Loucy (cell line): ENCODE measurements at regions not wholly inside any gene's neighbourhood (a gene's known extent, or its start where the extent isn't known, plus 50 kb on each side); places are given as distances from the start of the nearest gene placed in this dataset.

Source experiments
- H2AFZ ChIP-seq: fragments of 200-600 bp; sonication (generic); 2 replicates; pipeline ENCODE4 v1.6.0; 2016; ENCODE audit warnings: antibody characterized with exemption, mild to moderate bottlenecking, low read length, moderate library complexity
- H3F3A ChIP-seq: fragments of 200-600 bp; 2 replicates; pipeline ENCODE4 v1.6.0; 2016; ENCODE audit warnings: antibody characterized with exemption, low read depth, mild to moderate bottlenecking
- H3K27me3 ChIP-seq: fragments of 200-600 bp; sonication (generic); 2 replicates; pipeline ENCODE4 v1.6.1; 2014; ENCODE audit warnings: low read length, mild to moderate bottlenecking; ENCODE audit not compliant: insufficient read depth, poor library complexity, severe bottlenecking
- H3K36me3 ChIP-seq: fragments of 200-600 bp; sonication (generic); 2 replicates; pipeline ENCODE4 v1.6.1; 2016; ENCODE audit warnings: low read length; ENCODE audit not compliant: insufficient read depth
- H3K4me1 ChIP-seq: fragments of 200-600 bp; sonication (generic); 2 replicates; pipeline ENCODE4 v1.5.1; 2014; ENCODE audit warnings: low read length, mild to moderate bottlenecking; ENCODE audit not compliant: insufficient read depth, poor library complexity, severe bottlenecking
- H3K4me2 ChIP-seq: fragments of 200-600 bp; sonication (generic); 2 replicates; pipeline ENCODE4 v1.6.0; 2014; ENCODE audit warnings: antibody characterized with exemption, low read length, low read depth, mild to moderate bottlenecking; ENCODE audit not compliant: poor library complexity, severe bottlenecking
- H3K4me3 ChIP-seq: fragments of 200-600 bp; sonication (generic); 2 replicates; pipeline ENCODE4 v1.5.1; 2014; ENCODE audit warnings: low read length, mild to moderate bottlenecking, mixed read lengths; ENCODE audit not compliant: poor library complexity, severe bottlenecking
- H3K79me2 ChIP-seq: fragments of 200-600 bp; sonication (generic); 2 replicates; pipeline ENCODE4 v1.6.1; 2014; ENCODE audit warnings: low read length; ENCODE audit not compliant: insufficient read depth
- H3K9ac ChIP-seq: fragments of 200-600 bp; sonication (generic); 2 replicates; pipeline ENCODE4 v1.6.0; 2014; ENCODE audit warnings: mild to moderate bottlenecking, low read depth, low read length, moderate library complexity; ENCODE audit not compliant: poor library complexity, severe bottlenecking
- H3K9me2 ChIP-seq: fragments of 200-600 bp; sonication (generic); replicated peaks from 2 replicates; pipeline ENCODE4 v1.6.1; 2016; ENCODE audit warnings: low read depth, low read length, mixed read lengths
- H3K9me3 ChIP-seq: fragments of 200-600 bp; sonication (generic); 2 replicates; pipeline ENCODE4 v1.6.1; 2014; ENCODE audit warnings: mild to moderate bottlenecking, antibody characterized with exemption, low read length, low read depth; ENCODE audit not compliant: insufficient read depth
- H4K20me1 ChIP-seq: fragments of 200-600 bp; sonication (generic); 2 replicates; pipeline ENCODE4 v1.6.0; 2014; ENCODE audit warnings: antibody characterized with exemption, low read length, mild to moderate bottlenecking; ENCODE audit not compliant: insufficient read depth, poor library complexity, severe bottlenecking
- CTCF ChIP-seq: fragments of 200-600 bp; sonication (generic); conservative IDR thresholded peaks from 2 replicates; pipeline ENCODE4 v1.5.1; 2014; ENCODE audit warnings: mild to moderate bottlenecking, antibody characterized with exemption, low read length
- EZH2phosphoT487 ChIP-seq: fragments of 200-600 bp; IDR thresholded peaks from 2 replicates; pipeline ENCODE4 v1.6.1; 2018; ENCODE audit warnings: antibody characterized with exemption, mild to moderate bottlenecking, moderate library complexity, borderline replicate concordance

GRCh38 chr3:95459706-95460105, 1354.7 kb upstream of the EPHA6 start:
- Histone ChIP-seq H4K20me1 (no peaks in the 10 kb centered on the region), H3K36me3 (no peaks in the 10 kb centered on the region), H3F3A (no peaks in the 10 kb centered on the region), H2AFZ (no peak overlapping the region), H3K4me1 (no peaks in the 10 kb centered on the region), H3K79me2 (no peaks in the 10 kb centered on the region), H3K9me3 (no peaks in the 10 kb centered on the region), H3K4me3 (no peak overlapping the region), H3K9me2 (no peaks in the 10 kb centered on the region), H3K27me3 (no peaks in the 10 kb centered on the region), H3K4me2 (no peak overlapping the region), H3K9ac (no peak overlapping the region)
- TF ChIP-seq CTCF (no peak), EZH2phosphoT487 (no peak)

GRCh38 chr3:95460274-95460673, 1354.1 kb upstream of the EPHA6 start:
- H4K20me1 ChIP-seq = no peaks in the 10 kb centered on the region
- H3F3A ChIP-seq = no peaks in the 10 kb centered on the region
- H3K27me3 ChIP-seq = no peaks in the 10 kb centered on the region
- no peaks in the 10 kb centered on the region for H3K36me3 ChIP-seq
- no peak for TF ChIP-seq CTCF
- TF ChIP-seq EZH2phosphoT487 = no peak
- no peaks in the 10 kb centered on the region for H3K9me3 ChIP-seq
- H3K4me3 ChIP-seq = no peak overlapping the region
- H3K4me1 ChIP-seq = no peaks in the 10 kb centered on the region
- no peak overlapping the region for H3K4me2 ChIP-seq
- no peak overlapping the region for H2AFZ ChIP-seq
- no peak overlapping the region for H3K9ac ChIP-seq
- H3K9me2 ChIP-seq = no peaks in the 10 kb centered on the region
- no peaks in the 10 kb centered on the region for H3K79me2 ChIP-seq

- Histone ChIP-seq H3K4me2 (no peak overlapping the region), H4K20me1 (no peaks in the 10 kb centered on the region), H2AFZ (no peak overlapping the region), H3K9me3 (no peaks in the 10 kb centered on the region), H3F3A (no peaks in the 10 kb centered on the region), H3K9me2 (no peaks in the 10 kb centered on the region), H3K4me1 (no peaks in the 10 kb centered on the region), H3K9ac (no peak overlapping the region), H3K27me3 (no peaks in the 10 kb centered on the region), H3K36me3 (no peaks in the 10 kb centered on the region), H3K4me3 (no peak overlapping the region), H3K79me2 (no peaks in the 10 kb centered on the region)
- TF ChIP-seq CTCF (no peak), EZH2phosphoT487 (no peak)
Observed at GRCh38 chr3:95462161-95462560, 1352.2 kb upstream of the EPHA6 start.
